Smooth muscle cell (in vitro differentiated cells): ENCODE measurements at regions not wholly inside any gene's neighbourhood (a gene's known extent, or its start where the extent isn't known, plus 50 kb on each side); places are given as distances from the start of the nearest gene placed in this dataset.

Experiments
- DNase-seq: peaks from one replicate; lab custom pipeline; 2025; ENCODE audit not compliant: unreplicated experiment; lab: John Stamatoyannopoulos, UW
- H2AFZ ChIP-seq: fragments of 200-600 bp; sonication (generic); 2 replicates; pipeline ENCODE4 v1.6.0; 2016; ENCODE audit warnings: antibody characterized with exemption, low read depth, mild to moderate bottlenecking
- H3F3A ChIP-seq: fragments of 200-600 bp; sonication (generic); 2 replicates; pipeline ENCODE4 v1.6.0; 2017; ENCODE audit warnings: antibody characterized with exemption, low read depth
- H3K27ac ChIP-seq: fragments of 200-600 bp; sonication (generic); 2 replicates; pipeline ENCODE4 v1.5.1; 2016; ENCODE audit warnings: low read depth, mild to moderate bottlenecking
- H3K27me3 ChIP-seq: fragments of 200-600 bp; sonication (generic); 2 replicates; pipeline ENCODE4 v1.6.1; 2016; ENCODE audit warnings: low read depth, mild to moderate bottlenecking
- H3K36me3 ChIP-seq: fragments of 200-600 bp; sonication (generic); 2 replicates; pipeline ENCODE4 v1.5.1; 2016; ENCODE audit warnings: low read depth
- H3K4me1 ChIP-seq: fragments of 200-600 bp; sonication (generic); 2 replicates; pipeline ENCODE4 v1.5.1; 2016; ENCODE audit warnings: low read depth
- H3K4me2 ChIP-seq: fragments of 200-600 bp; sonication (generic); 2 replicates; pipeline ENCODE4 v1.6.0; 2016; ENCODE audit warnings: mild to moderate bottlenecking
- H3K4me3 ChIP-seq: fragments of 200-600 bp; sonication (generic); 2 replicates; pipeline ENCODE4 v1.5.1; 2016; ENCODE audit warnings: mild to moderate bottlenecking
- H3K79me2 ChIP-seq: fragments of 200-600 bp; sonication (generic); 2 replicates; pipeline ENCODE4 v1.6.0; 2016; ENCODE audit warnings: low read depth, mild to moderate bottlenecking
- H3K9ac ChIP-seq: fragments of 200-600 bp; sonication (generic); 2 replicates; pipeline ENCODE4 v1.6.0; 2016; ENCODE audit warnings: low read depth
- H3K9me3 ChIP-seq: fragments of 200-600 bp; sonication (generic); replicated peaks from 2 replicates; pipeline ENCODE4 v1.5.1; 2016; ENCODE audit warnings: low read depth
- H4K20me1 ChIP-seq: fragments of 200-600 bp; sonication (generic); 2 replicates; pipeline ENCODE4 v1.6.0; 2016; ENCODE audit warnings: low read depth
- CTCF ChIP-seq: fragments of 200-600 bp; sonication (generic); IDR thresholded peaks from 2 replicates; pipeline ENCODE4 v1.5.1; 2017; ENCODE audit warnings: borderline replicate concordance, mild to moderate bottlenecking, antibody characterized with exemption; ENCODE audit not compliant: insufficient read depth, poor library complexity, severe bottlenecking
- WGBS: methylation state at CpG from one replicate; pipeline ENCODE4 v1.1.7; 2016; ENCODE audit warnings: low lambda C conversion rate; 5-methylcytosine and 5-hydroxymethylcytosine counted together

GRCh38 chr18:72612894-72613533 is 68.9 kb upstream of the CBLN2 start:
- Histone ChIP-seq H3K4me1 (no peaks in the 10 kb centered on the region), H3K4me2 (no peak overlapping the region), H3K27ac (no peak overlapping the region), H4K20me1 (no peaks in the 10 kb centered on the region), H3K36me3 (no peaks in the 10 kb centered on the region), H3K9me3 (no peaks in the 10 kb centered on the region), H3K4me3 (no peak overlapping the region), H2AFZ (no peak overlapping the region), H3K27me3 (no peaks in the 10 kb centered on the region), H3K9ac (no peak overlapping the region), H3K79me2 (no peaks in the 10 kb centered on the region), H3F3A (no peaks in the 10 kb centered on the region)
- TF ChIP-seq CTCF = no peak
- DNase-seq = no peak
- 90% methylated on average over 2 of the region's 2 CpGs for WGBS

- Histone ChIP-seq H3K79me2 (no peaks in the 10 kb centered on the region), H3K9me3 (no peaks in the 10 kb centered on the region), H2AFZ (no peak overlapping the region), H3F3A (no peaks in the 10 kb centered on the region), H3K27ac (no peak overlapping the region), H3K4me3 (no peak overlapping the region), H3K9ac (no peak overlapping the region), H3K4me1 (no peaks in the 10 kb centered on the region), H3K27me3 (no peaks in the 10 kb centered on the region), H3K4me2 (no peak overlapping the region), H3K36me3 (no peaks in the 10 kb centered on the region), H4K20me1 (no peaks in the 10 kb centered on the region)
- WGBS = 97% methylated on average over 1 of the region's 1 CpG
- no peak for TF ChIP-seq CTCF
- no peak for DNase-seq
Measured at GRCh38 chr18:72605376-72605775, 61.2 kb upstream of the CBLN2 start.

- Histone ChIP-seq H2AFZ (no peak overlapping the region), H3K4me3 (no peak overlapping the region), H3F3A (no peaks in the 10 kb centered on the region), H3K4me1 (no peaks in the 10 kb centered on the region), H3K9ac (no peak overlapping the region), H3K4me2 (no peak overlapping the region), H3K36me3 (no peaks in the 10 kb centered on the region), H3K9me3 (no peaks in the 10 kb centered on the region), H3K79me2 (no peaks in the 10 kb centered on the region), H3K27ac (no peak overlapping the region), H4K20me1 (no peaks in the 10 kb centered on the region), H3K27me3 (no peaks in the 10 kb centered on the region)
- DNase-seq = no peak
- TF ChIP-seq CTCF = no peak
- WGBS = 86% methylated on average over 6 of the region's 6 CpGs
Measured at GRCh38 chr18:72601944-72602343, 57.8 kb upstream of the CBLN2 start.

- H3K36me3 ChIP-seq = no peaks in the 10 kb centered on the region
- WGBS = 90% methylated on average over 9 of the region's 10 CpGs
- H3K27me3 ChIP-seq = no peaks in the 10 kb centered on the region
- no peaks in the 10 kb centered on the region for H3K4me1 ChIP-seq
- TF ChIP-seq CTCF = no peak
- H3K4me2 ChIP-seq = no peak overlapping the region
- H3K9ac ChIP-seq = no peak overlapping the region
- no peaks in the 10 kb centered on the region for H3F3A ChIP-seq
- H4K20me1 ChIP-seq = no peaks in the 10 kb centered on the region
- H2AFZ ChIP-seq = no peak overlapping the region
- H3K27ac ChIP-seq = no peak overlapping the region
- no peaks in the 10 kb centered on the region for H3K79me2 ChIP-seq
- H3K4me3 ChIP-seq = no peak overlapping the region
- no peaks in the 10 kb centered on the region for H3K9me3 ChIP-seq
- no peak for DNase-seq
Measured at GRCh38 chr18:72601481-72601880, 57.3 kb upstream of the CBLN2 start.
